ENCODE measurements at regions not wholly inside any gene's neighbourhood (a gene's known extent, or its start where the extent isn't known, plus 50 kb on each side); places are given as distances from the start of the nearest gene placed in this dataset.

GRCh38 chr10:44197646-44198045 is 187.3 kb downstream of the CXCL12 start:
- Histone ChIP-seq H3K27ac (ENCODE audit: poor library complexity, severe bottlenecking) (no peak overlapping the region), H3K36me3 (ENCODE audit: low read depth) (no peaks in the 10 kb centered on the region), H3K27me3 (ENCODE audit: insufficient read depth, poor library complexity, severe bottlenecking) (no peaks in the 10 kb centered on the region), H3K4me1 (ENCODE audit: insufficient read depth, poor library complexity, severe bottlenecking) (peaks cover 3% of the 10 kb centered on the region), H3K9me3 (ENCODE audit: severe bottlenecking) (no peaks in the 10 kb centered on the region), H3K4me3 (ENCODE audit: severe bottlenecking) (no peak overlapping the region)
- DNase-seq (ENCODE audit: low spot score) (no peak), ATAC-seq (ENCODE audit: low read depth) (no peak)
- TF ChIP-seq CTCF (IDR thresholded peaks at IDR 0.05; ENCODE audit: poor library complexity, severe bottlenecking): no peak

GRCh38 chr10:44196336-44196735 is 188.6 kb downstream of the CXCL12 start:
- Histone ChIP-seq H3K27ac (ENCODE audit: poor library complexity, severe bottlenecking) (no peak overlapping the region), H3K9me3 (ENCODE audit: severe bottlenecking) (no peaks in the 10 kb centered on the region), H3K4me1 (ENCODE audit: insufficient read depth, poor library complexity, severe bottlenecking) (peaks cover 3% of the 10 kb centered on the region), H3K36me3 (ENCODE audit: low read depth) (no peaks in the 10 kb centered on the region), H3K4me3 (ENCODE audit: severe bottlenecking) (no peak overlapping the region), H3K27me3 (ENCODE audit: insufficient read depth, poor library complexity, severe bottlenecking) (no peaks in the 10 kb centered on the region)
- no peak for TF ChIP-seq CTCF (IDR thresholded peaks at IDR 0.05; ENCODE audit: poor library complexity, severe bottlenecking)
- DNase-seq (ENCODE audit: low spot score) (no peak), ATAC-seq (ENCODE audit: low read depth) (no peak)

- no peak for TF ChIP-seq CTCF (IDR thresholded peaks at IDR 0.05; ENCODE audit: poor library complexity, severe bottlenecking)
- Histone ChIP-seq H3K27me3 (ENCODE audit: insufficient read depth, poor library complexity, severe bottlenecking) (no peaks in the 10 kb centered on the region), H3K4me1 (ENCODE audit: insufficient read depth, poor library complexity, severe bottlenecking) (peaks cover 3% of the 10 kb centered on the region), H3K4me3 (ENCODE audit: severe bottlenecking) (no peak overlapping the region), H3K36me3 (ENCODE audit: low read depth) (no peaks in the 10 kb centered on the region), H3K9me3 (ENCODE audit: severe bottlenecking) (no peaks in the 10 kb centered on the region), H3K27ac (ENCODE audit: poor library complexity, severe bottlenecking) (no peak overlapping the region)
- ATAC-seq (ENCODE audit: low read depth): no peak
- DNase-seq (ENCODE audit: low spot score): no peak
Observed at GRCh38 chr10:44196008-44196320, 188.9 kb downstream of the CXCL12 start.

- Histone ChIP-seq H3K9me3 (ENCODE audit: severe bottlenecking) (no peaks in the 10 kb centered on the region), H3K36me3 (ENCODE audit: low read depth) (no peaks in the 10 kb centered on the region), H3K4me1 (ENCODE audit: insufficient read depth, poor library complexity, severe bottlenecking) (peaks cover 3% of the 10 kb centered on the region), H3K27ac (ENCODE audit: poor library complexity, severe bottlenecking) (no peak overlapping the region), H3K27me3 (ENCODE audit: insufficient read depth, poor library complexity, severe bottlenecking) (no peaks in the 10 kb centered on the region), H3K4me3 (ENCODE audit: severe bottlenecking) (no peak overlapping the region)
- ATAC-seq (ENCODE audit: low read depth) (peak; percentile 98), DNase-seq (ENCODE audit: low spot score) (no peak)
- TF ChIP-seq CTCF (IDR thresholded peaks at IDR 0.05; ENCODE audit: poor library complexity, severe bottlenecking): no peak
Observed at GRCh38 chr10:44195112-44196007, 189.5 kb downstream of the CXCL12 start.

GRCh38 chr10:44194435-44194834 is 190.5 kb downstream of the CXCL12 start:
- DNase-seq (ENCODE audit: low spot score): no peak
- Histone ChIP-seq H3K9me3 (ENCODE audit: severe bottlenecking) (no peaks in the 10 kb centered on the region), H3K27ac (ENCODE audit: poor library complexity, severe bottlenecking) (no peak overlapping the region), H3K36me3 (ENCODE audit: low read depth) (no peaks in the 10 kb centered on the region), H3K27me3 (ENCODE audit: insufficient read depth, poor library complexity, severe bottlenecking) (no peaks in the 10 kb centered on the region), H3K4me1 (ENCODE audit: insufficient read depth, poor library complexity, severe bottlenecking) (peaks cover 3% of the 10 kb centered on the region), H3K4me3 (ENCODE audit: severe bottlenecking) (no peak overlapping the region)
- ATAC-seq (ENCODE audit: low read depth): no peak
- no peak for TF ChIP-seq CTCF (IDR thresholded peaks at IDR 0.05; ENCODE audit: poor library complexity, severe bottlenecking)

Data from RWPE2 (cell line).